Adipocyte (in vitro differentiated cells): ENCODE measurements at regions not wholly inside any gene's neighbourhood (a gene's known extent, or its start where the extent isn't known, plus 50 kb on each side); places are given as distances from the start of the nearest gene placed in this dataset.

ENCODE experiments used
- DNase-seq: peaks from one replicate; pipeline ENCODE4 v3.0.0-alpha.2; 2015; ENCODE audit warnings: low read depth
- H3K27me3 ChIP-seq: replicated peaks from 2 replicates; pipeline ENCODE4 v1.7.0; 2013; ENCODE audit warnings: mild to moderate bottlenecking, low read length, moderate library complexity; ENCODE audit not compliant: control insufficient read depth, insufficient read depth
- H3K36me3 ChIP-seq: 2 replicates; pipeline ENCODE4 v1.7.0; 2013; ENCODE audit warnings: low read length, mild to moderate bottlenecking, moderate library complexity; ENCODE audit not compliant: control insufficient read depth, insufficient read depth, severe bottlenecking
- H3K4me1 ChIP-seq: 2 replicates; pipeline ENCODE4 v1.7.0; 2013; ENCODE audit warnings: mild to moderate bottlenecking, low read length, moderate library complexity; ENCODE audit not compliant: control insufficient read depth, insufficient read depth
- H3K4me3 ChIP-seq: 2 replicates; pipeline ENCODE4 v1.7.0; 2013; ENCODE audit warnings: mild to moderate bottlenecking, low read length, moderate library complexity
- H3K9ac ChIP-seq: 2 replicates; pipeline ENCODE4 v1.7.0; 2013; ENCODE audit warnings: mild to moderate bottlenecking, low read length, moderate library complexity
- H3K9me3 ChIP-seq: 2 replicates; pipeline ENCODE4 v1.7.0; 2013; ENCODE audit warnings: mild to moderate bottlenecking, low read length, moderate library complexity; ENCODE audit not compliant: control insufficient read depth

DNA sequence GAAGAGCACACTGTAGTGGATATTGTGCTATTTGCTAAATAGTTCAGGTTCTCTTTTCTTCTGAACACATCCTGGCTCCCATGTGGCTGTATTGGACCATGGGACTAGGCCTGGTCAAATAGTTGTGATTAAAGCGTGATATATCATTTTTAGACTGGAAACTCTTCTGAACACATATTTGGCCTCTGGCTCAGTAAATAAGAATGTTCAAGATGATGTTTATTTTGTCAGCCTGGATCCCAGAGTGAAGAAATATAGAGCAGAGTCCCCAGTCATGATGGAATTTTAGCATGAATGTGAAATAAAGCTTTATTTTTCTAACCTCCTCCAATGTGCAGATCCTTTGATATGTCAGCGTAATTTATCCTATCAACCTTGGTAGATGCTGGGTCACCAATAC lies 542.6 kb downstream of the ADGRL2 start:
- Histone ChIP-seq H3K4me1 (peaks cover 17% of the 10 kb centered on the region), H3K4me3 (no peak overlapping the region), H3K9me3 (no peaks in the 10 kb centered on the region), H3K9ac (no peak overlapping the region), H3K36me3 (no peaks in the 10 kb centered on the region), H3K27me3 (no peaks in the 10 kb centered on the region)
- DNase-seq: peak; percentile 79

- Histone ChIP-seq H3K4me3 (no peak overlapping the region), H3K9me3 (no peaks in the 10 kb centered on the region), H3K27me3 (no peaks in the 10 kb centered on the region), H3K9ac (no peak overlapping the region), H3K4me1 (peaks cover 3% of the 10 kb centered on the region), H3K36me3 (no peaks in the 10 kb centered on the region)
- no peak for DNase-seq
Measured at GRCh38 chr1:82337635-82338034, 536.9 kb downstream of the ADGRL2 start.

DNA sequence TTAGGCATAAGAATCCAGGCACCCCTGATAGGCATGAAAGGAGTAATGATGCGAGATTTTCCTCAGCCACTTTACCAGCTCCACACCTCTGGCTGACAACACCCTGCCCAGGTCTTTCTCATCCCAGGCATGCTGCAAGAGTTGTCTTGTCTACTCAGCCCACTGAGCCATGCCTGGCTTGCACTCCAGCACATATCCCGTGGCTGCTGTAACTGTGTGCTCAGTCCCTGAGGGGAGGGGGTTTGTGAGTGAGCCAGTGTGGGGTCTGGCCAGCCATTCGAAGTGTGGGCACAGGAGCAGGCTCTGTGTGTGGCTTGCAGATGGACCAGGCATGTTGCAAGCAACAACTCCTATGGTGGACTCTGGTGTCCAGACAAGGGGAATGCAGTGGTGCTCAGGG lies 529.6 kb downstream of the ADGRL2 start:
- H3K4me3 ChIP-seq: no peak overlapping the region
- no peak overlapping the region for H3K9ac ChIP-seq
- DNase-seq: no peak
- no peaks in the 10 kb centered on the region for H3K36me3 ChIP-seq
- no peaks in the 10 kb centered on the region for H3K27me3 ChIP-seq
- H3K4me1 ChIP-seq: peaks cover 5% of the 10 kb centered on the region
- no peaks in the 10 kb centered on the region for H3K9me3 ChIP-seq

DNA sequence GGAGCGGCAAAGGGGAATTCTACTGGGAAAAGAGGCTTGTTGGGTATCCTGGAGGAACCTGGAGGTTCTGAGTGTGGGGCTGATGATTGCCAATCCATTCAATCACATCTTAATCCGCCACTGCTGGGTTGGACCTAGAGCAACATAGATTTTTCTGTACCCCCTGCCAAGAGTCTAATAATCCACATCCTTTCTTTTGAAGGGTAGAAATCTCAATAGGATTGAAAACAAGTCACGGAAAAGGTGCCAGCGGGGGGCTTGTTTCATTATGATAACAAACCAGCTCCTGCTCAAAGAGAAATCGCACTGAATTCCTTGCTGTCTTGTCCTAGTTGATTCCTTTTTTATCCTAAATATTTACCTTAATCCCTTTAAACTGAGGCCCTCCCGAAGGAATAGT lies 528.5 kb downstream of the ADGRL2 start:
- H3K36me3 ChIP-seq: no peaks in the 10 kb centered on the region
- H3K4me3 ChIP-seq: no peak overlapping the region
- no peak for DNase-seq
- no peaks in the 10 kb centered on the region for H3K9me3 ChIP-seq
- no peak overlapping the region for H3K9ac ChIP-seq
- no peaks in the 10 kb centered on the region for H3K27me3 ChIP-seq
- H3K4me1 ChIP-seq: peaks cover 5% of the 10 kb centered on the region

GRCh38 chr1:82323144-82323841 lies 522.6 kb downstream of the ADGRL2 start:
- no peaks in the 10 kb centered on the region for H3K9me3 ChIP-seq
- no peak overlapping the region for H3K9ac ChIP-seq
- no peaks in the 10 kb centered on the region for H3K27me3 ChIP-seq
- no peak overlapping the region for H3K4me3 ChIP-seq
- peaks cover 24% of the 10 kb centered on the region for H3K4me1 ChIP-seq
- DNase-seq: no peak
- H3K36me3 ChIP-seq: no peaks in the 10 kb centered on the region

GRCh38 chr1:82321794-82322193 lies 521.1 kb downstream of the ADGRL2 start:
- no peak for DNase-seq
- Histone ChIP-seq H3K4me3 (no peak overlapping the region), H3K27me3 (no peaks in the 10 kb centered on the region), H3K4me1 (peaks cover 26% of the 10 kb centered on the region), H3K9me3 (no peaks in the 10 kb centered on the region), H3K36me3 (no peaks in the 10 kb centered on the region), H3K9ac (no peak overlapping the region)

- Histone ChIP-seq H3K4me1 (peaks cover 21% of the 10 kb centered on the region), H3K4me3 (peak overlapping the region; percentile 31), H3K9ac (peak overlapping the region; percentile 50), H3K36me3 (no peaks in the 10 kb centered on the region), H3K27me3 (no peaks in the 10 kb centered on the region), H3K9me3 (no peaks in the 10 kb centered on the region)
- peak; percentile 47 for DNase-seq
Measured at GRCh38 chr1:82319546-82319945, 518.8 kb downstream of the ADGRL2 start.

DNA sequence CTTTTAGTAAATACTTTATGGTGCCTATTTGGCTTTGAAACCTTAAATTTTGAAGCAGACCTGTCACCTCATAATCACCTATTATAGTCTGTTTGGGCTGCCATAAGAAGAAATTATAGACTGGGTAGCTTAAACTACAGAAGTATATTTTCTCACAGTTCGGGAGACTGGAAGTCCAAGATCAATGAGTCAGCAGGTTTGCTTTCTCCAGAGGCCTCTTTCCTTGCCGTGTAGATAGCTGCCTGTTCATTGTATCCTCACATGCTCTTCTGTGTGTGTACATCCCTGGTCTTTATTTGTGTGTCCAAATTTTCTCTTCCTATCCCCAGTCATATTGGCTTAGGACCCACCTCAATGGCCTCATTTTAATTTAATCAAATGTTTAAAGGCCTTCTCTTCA lies 518.2 kb downstream of the ADGRL2 start:
- DNase-seq: no peak
- Histone ChIP-seq H3K27me3 (no peaks in the 10 kb centered on the region), H3K36me3 (no peaks in the 10 kb centered on the region), H3K4me1 (peaks cover 21% of the 10 kb centered on the region), H3K9me3 (no peaks in the 10 kb centered on the region), H3K4me3 (no peak overlapping the region), H3K9ac (peak overlapping the region; percentile 50)

DNA sequence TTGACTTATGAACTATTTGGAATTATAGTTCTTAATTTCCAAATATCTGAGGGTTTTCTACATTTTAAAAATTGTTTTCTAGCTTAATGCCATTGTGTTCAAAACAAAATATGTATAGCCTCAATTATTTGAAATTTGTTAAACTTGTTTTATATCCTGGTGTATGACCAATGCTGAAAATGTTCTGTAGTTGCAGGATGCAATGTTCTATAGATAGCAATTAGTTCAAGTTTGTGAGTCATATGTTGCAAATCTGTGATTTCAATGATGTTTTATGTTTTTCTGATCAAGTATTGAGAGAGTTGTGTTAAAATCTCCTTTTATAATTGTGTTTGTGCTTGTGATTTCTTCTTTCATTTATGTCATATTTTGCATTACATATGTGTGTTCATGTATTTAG lies 517.5 kb downstream of the ADGRL2 start:
- Histone ChIP-seq H3K4me1 (peaks cover 21% of the 10 kb centered on the region), H3K9ac (no peak overlapping the region), H3K36me3 (no peaks in the 10 kb centered on the region), H3K27me3 (no peaks in the 10 kb centered on the region), H3K9me3 (no peaks in the 10 kb centered on the region), H3K4me3 (no peak overlapping the region)
- DNase-seq: peak; percentile 52

DNA sequence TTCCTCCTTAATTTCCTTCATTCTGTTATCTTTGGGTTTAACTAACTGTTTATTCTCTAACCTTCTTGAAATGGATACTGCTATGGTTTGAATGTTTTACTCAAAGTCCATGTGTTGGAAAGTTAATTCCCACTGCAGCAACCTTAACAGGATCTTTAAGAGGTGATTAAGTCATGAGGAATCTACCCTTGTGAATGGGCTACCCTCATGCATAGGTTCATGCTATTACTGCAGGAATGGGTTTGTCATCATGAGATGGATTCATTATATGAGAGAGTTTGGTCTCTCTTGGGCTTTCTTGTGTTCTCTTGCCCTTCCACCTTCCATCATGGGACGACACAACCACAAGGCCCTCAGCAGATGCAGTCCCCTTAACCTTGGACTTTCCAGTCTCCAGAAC lies 516.9 kb downstream of the ADGRL2 start:
- H3K9ac ChIP-seq: no peak overlapping the region
- H3K4me1 ChIP-seq: peaks cover 21% of the 10 kb centered on the region
- no peak for DNase-seq
- no peaks in the 10 kb centered on the region for H3K36me3 ChIP-seq
- no peaks in the 10 kb centered on the region for H3K27me3 ChIP-seq
- H3K4me3 ChIP-seq: no peak overlapping the region
- H3K9me3 ChIP-seq: no peaks in the 10 kb centered on the region

DNA sequence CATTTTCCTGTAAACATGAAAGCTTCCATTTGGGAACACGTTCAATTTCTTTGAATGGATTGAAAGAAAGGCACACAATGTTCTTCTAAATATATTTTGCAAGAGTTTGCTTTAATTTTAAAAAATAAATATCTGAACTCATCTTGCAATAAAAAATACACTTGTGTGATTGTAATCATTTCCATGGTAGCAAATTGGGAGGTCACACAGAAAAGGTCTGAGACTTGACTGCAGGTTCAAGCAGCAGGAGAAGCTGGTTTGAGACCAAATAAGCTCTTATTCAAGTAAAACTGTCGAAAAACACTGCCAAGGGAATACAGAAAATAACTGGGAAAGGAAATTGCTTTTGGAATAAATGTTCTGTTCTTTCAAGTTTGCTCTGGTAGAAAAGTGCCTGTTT lies 498.9 kb downstream of the ADGRL2 start:
- Histone ChIP-seq H3K4me1 (peaks cover 18% of the 10 kb centered on the region), H3K36me3 (no peaks in the 10 kb centered on the region), H3K27me3 (no peaks in the 10 kb centered on the region), H3K9me3 (no peaks in the 10 kb centered on the region), H3K9ac (no peak overlapping the region), H3K4me3 (no peak overlapping the region)
- no peak for DNase-seq

GRCh38 chr1:82299056-82299455 lies 498.3 kb downstream of the ADGRL2 start:
- DNase-seq: no peak
- Histone ChIP-seq H3K27me3 (no peaks in the 10 kb centered on the region), H3K9me3 (no peaks in the 10 kb centered on the region), H3K36me3 (no peaks in the 10 kb centered on the region), H3K4me1 (peaks cover 14% of the 10 kb centered on the region), H3K9ac (no peak overlapping the region), H3K4me3 (no peak overlapping the region)
